G401.6 (cell line): ENCODE measurements at regions not wholly inside any gene's neighbourhood (a gene's known extent, or its start where the extent isn't known, plus 50 kb on each side); places are given as distances from the start of the nearest gene placed in this dataset.

Experiments
- FAIRE-seq: peaks from 2 replicates; lab custom pipeline; 2012; peaks lifted over from hg19 to GRCh38; lab: Jason Lieb, UNC

- FAIRE-seq = no peak
Observed at GRCh38 chr2:196224756-196225155, 53.4 kb upstream of the STK17B start.

- FAIRE-seq = no peak
Observed at GRCh38 chr2:196225213-196225612, 53.8 kb upstream of the STK17B start.

- FAIRE-seq = no peak
Observed at GRCh38 chr2:196226058-196226706, 54.8 kb upstream of the STK17B start.

- FAIRE-seq = no peak
Observed at GRCh38 chr2:196226707-196227065, 55.3 kb upstream of the STK17B start.

- FAIRE-seq = no peak
Observed at GRCh38 chr2:196229013-196229412, 57.6 kb upstream of the STK17B start.

- FAIRE-seq = no peak
Observed at GRCh38 chr2:196230061-196230854, 58.9 kb upstream of the STK17B start.

GRCh38 chr2:196233021-196233804, 61.8 kb upstream of the STK17B start:
- FAIRE-seq = no peak

GRCh38 chr2:196233805-196234475, 62.6 kb upstream of the STK17B start:
- no peak for FAIRE-seq

- no peak for FAIRE-seq
Observed at GRCh38 chr2:196234672-196235071, 63.3 kb upstream of the STK17B start.

- FAIRE-seq = no peak
Observed at GRCh38 chr2:196238836-196239380, 67.5 kb upstream of the STK17B start.

GRCh38 chr2:196239622-196240587, 68.5 kb upstream of the STK17B start:
- no peak for FAIRE-seq

- FAIRE-seq = no peak
Observed at GRCh38 chr2:196241175-196241574, 69.8 kb upstream of the STK17B start.

- no peak for FAIRE-seq
Observed at GRCh38 chr2:196242131-196242620, 70.8 kb upstream of the STK17B start.

GRCh38 chr2:196244516-196244915, 73.1 kb upstream of the STK17B start:
- no peak for FAIRE-seq

- FAIRE-seq = no peak
Observed at GRCh38 chr2:196244966-196245365, 73.6 kb upstream of the STK17B start.

- FAIRE-seq = no peak
Observed at GRCh38 chr2:196245378-196246140, 74.2 kb upstream of the STK17B start.

GRCh38 chr2:196247114-196247975, 76.0 kb upstream of the STK17B start:
- FAIRE-seq = no peak

GRCh38 chr2:196247976-196248280, 76.5 kb upstream of the STK17B start:
- FAIRE-seq = no peak

- FAIRE-seq = no peak
Observed at GRCh38 chr2:196248467-196249094, 77.2 kb upstream of the STK17B start.
